Stimulated activated CD4-positive, alpha-beta T cell treated with anti-CD3 and anti-CD28 coated beads, Interleukin-1b, Interleukin-23, amount 100 ng/mL, for 48 hours (primary cell): ENCODE measurements at regions not wholly inside any gene's neighbourhood (a gene's known extent, or its start where the extent isn't known, plus 50 kb on each side); places are given as distances from the start of the nearest gene placed in this dataset.
A peak's percentile ranks its signal among the peaks of the same experiment; 100 is the strongest.
"Not testable (repeated sequence)": the region's sequence is repeated elsewhere in the genome, so short reads cannot be mapped to it uniquely, and the experiment has no call there.

Experiments
- DNase-seq: peaks from one replicate; pipeline ENCODE4 v3.0.0-alpha.2; 2020

GRCh38 chr16:46519063-46519462, 102.1 kb downstream of the SHCBP1 start:
- no peak for DNase-seq

DNA sequence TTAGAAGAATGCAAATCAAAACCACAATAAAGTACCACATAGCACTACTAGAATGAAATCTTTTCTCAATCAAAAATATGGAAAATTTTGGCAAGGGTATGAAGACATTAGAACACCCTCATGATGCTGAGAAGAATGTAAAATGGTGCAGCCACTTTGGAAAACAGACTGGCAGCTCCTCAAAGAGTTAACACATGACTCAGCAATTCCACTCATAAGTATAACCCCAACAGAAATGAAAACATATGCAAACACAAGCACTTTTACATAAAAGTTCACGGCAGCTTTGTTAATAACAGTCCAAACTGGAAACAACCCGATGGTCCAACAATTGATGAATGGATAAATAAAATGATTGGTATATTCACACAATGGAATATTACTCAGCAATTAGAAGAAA, 124.5 kb downstream of the SHCBP1 start:
- DNase-seq, result no peak

DNA sequence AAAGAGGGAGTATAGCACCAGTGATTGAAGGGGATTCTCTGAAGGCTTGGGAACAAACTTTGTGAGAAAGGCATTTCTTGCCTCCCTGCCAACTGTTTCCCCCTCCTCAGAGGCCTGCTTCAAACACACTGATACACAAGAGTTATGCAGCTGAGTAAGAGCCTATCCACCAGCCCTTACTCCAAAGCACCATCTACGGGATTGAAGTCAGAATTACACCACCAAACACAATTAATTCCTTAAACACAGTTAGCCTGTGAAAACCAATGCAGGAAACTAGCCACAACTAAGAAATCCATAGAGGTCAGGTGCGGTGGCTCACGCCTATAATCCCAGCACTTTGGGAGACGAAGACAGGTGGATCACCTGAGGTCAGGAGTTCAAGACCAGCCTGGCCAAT, 138.3 kb downstream of the SHCBP1 start:
- no peak for DNase-seq

GRCh38 chr16:46466239-46466638, 154.9 kb downstream of the SHCBP1 start:
- DNase-seq, result no peak

DNA sequence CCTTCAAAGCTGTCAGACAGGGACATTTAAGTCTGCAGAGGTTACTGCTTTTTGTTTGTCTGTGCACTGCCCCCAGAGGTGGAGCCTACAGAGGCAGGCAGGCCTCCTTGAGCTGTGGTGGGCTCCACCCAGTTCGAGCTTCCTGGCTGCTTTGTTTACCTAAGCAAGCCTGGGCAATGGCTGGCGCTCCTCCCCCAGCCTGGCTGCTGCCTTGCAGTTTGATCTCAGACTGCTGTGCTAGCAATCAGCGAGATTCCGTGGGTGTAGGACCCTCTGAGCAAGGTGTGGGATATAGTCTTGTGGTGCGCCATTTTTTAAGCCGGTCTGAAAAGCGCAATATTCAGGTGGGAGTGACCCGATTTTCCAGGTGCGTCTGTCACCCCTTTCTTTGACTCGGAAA, 166.4 kb downstream of the SHCBP1 start:
- not testable (repeated sequence) for DNase-seq

DNA sequence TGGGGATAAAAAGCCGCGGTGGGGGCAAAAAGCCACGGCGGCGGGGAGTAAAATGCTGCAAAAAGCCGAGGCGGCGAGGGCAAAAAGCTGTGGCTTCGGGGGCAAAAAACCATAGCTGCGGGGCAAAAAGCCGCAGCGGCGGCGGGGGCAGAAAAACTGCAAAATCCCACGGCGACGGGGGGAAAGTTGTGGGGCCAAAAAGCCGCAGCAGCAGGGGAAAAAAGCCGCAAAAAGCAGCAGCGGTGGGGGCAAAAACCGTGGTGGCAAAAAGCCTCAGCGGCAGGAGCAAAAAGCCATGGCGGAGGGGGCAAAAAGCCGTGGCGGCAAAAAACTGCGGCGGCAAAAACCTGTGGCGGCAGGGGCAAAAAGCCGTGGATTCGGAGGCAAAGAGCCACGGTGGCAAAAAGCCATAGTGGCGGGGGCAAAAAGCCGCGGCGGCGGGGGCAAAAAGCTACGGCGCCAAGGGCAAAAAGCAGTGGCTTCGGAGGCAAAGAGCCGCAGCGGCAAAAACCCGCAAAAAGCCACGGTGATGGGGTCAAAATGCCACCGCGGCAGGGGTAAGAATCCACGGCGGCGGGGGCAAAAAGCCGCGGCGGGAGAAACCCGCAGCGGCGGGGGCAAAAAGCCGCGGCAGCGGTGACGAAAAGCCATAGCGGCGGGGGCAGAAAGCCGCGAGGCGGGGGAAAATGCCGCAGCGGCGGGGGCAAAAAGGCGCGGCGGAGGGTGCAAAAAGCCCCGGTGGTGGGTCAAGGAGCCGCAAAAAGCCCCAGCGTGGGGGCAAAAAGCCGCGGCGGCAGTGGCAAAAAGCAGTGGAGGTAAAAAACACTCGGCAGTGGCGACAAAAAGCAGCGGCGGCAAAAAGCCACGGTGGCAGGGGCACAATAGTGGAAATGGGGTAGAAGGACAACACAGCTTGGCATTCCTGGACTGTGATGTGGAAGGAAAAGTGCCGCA, 192.8 kb downstream of the SHCBP1 start:
- DNase-seq, result no peak

DNA sequence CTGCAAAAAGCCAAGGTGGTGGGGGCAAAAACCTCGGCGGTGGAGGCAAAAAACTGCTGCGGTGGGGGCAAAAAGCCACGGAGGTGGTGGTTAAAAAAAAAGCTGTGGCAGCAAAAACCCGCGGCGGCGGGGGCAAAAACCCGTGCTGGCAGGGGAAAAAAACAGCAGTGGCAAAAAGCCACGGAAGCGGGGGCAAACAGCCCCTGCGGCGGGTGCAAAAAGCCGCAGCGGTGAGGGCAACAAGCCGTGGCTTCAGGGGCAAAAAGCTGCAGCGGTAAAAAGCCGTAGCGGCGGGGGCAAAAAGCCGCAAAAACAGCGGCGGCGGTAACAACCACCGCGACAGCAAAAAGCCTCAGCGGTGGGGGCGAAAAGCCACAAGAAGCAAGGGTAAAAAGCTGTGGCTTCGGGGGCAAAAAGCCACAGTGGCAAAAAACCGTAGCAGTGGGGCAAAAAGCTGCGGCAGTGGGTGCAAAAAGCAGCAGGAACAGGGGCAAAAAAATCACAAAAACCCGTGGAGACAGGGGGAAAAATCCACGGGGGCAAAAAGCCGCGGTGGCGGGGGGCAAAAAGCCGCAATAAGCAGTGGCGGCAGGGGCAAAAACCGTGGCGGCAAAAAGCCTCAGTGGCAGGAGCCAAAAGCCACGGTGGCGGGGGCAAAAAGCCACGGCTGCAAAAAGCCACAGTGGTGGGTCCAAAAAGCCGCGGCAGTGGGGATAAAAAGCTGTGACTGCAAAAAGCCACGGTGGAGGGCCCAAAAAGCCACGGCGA, 193.7 kb downstream of the SHCBP1 start:
- DNase-seq, result no peak

- no peak for DNase-seq
Observed at GRCh38 chr16:46426336-46426735, 194.8 kb downstream of the SHCBP1 start.

DNA sequence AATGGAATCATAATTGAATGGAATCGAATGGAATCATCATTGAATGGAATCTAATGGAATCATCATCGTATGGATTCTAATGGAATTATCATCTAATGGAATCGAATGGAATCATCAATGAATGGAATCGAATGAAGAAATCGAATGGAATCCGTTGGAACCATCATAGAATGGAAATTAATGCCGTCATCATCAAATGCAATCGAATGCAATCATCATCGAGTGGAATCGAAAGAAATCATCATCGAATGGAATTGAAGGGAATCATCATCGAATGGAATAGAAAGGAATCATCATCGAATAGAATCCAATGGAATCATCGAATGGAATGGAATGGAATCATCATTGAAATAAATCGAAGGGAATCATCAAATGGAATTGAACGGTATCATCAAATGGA, 217.2 kb downstream of the SHCBP1 start:
- no peak for DNase-seq

DNA sequence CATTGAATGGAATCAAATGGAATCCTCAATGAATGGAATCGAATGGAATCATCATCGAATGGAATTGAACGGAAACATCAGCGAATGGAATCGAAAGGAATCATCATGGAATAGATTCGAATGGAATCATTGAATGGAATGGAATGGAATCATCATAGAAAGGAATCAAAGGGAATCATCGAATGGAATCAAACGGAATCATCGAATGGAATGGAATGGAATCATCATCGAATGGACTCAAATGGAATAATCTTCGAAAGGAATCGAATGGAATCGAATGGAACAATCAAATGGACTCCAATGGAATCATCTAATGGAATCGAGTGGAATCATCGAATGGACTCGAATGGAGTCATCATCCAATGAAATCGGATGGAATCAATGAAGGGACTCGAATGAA, 222.6 kb downstream of the SHCBP1 start:
- not testable (repeated sequence) for DNase-seq

DNA sequence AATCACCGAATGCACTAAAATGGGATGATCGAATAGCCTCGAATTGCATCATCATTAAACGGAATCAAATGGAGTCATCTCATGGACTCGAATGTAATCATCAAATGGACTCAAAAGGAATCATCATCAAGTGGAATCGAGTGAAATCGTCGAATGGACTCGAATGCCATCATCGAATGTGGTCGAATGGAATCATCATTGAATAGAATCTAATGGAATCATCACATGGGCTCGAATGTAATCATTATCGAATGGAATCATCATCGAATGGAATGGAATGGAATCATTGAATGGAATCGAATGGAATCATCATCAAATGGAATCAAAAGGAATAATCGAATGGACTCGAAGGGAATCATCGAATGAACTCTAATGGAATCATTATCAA, 224.3 kb downstream of the SHCBP1 start:
- DNase-seq, result not testable (repeated sequence)

GRCh38 chr16:46396131-46396882, 224.9 kb downstream of the SHCBP1 start:
- DNase-seq, result not testable (repeated sequence)

DNA sequence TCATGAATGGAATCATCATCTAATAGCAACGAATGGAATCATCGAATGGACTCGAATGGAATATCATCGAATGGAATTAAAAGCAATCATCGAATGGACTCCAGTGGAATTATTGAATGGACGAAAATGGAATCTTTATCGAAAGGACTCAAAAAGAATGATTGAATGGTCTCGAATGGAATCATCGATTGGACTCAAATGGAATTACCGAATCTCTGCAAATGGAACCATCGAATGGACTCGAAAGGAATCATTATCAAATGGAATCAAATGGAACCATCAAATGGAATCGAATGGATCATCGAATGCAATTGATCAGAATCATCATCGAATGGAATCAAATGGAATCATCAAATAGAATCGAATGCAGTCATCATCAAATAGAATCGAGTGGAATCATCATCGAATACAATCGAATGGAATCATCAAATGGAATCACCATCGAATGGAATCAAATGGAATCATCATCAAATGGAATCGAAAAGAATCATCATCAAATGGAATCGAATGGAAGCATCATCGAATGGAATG, 225.7 kb downstream of the SHCBP1 start:
- not testable (repeated sequence) for DNase-seq

GRCh38 chr16:46394963-46395362, 226.2 kb downstream of the SHCBP1 start:
- DNase-seq, result not testable (repeated sequence)

DNA sequence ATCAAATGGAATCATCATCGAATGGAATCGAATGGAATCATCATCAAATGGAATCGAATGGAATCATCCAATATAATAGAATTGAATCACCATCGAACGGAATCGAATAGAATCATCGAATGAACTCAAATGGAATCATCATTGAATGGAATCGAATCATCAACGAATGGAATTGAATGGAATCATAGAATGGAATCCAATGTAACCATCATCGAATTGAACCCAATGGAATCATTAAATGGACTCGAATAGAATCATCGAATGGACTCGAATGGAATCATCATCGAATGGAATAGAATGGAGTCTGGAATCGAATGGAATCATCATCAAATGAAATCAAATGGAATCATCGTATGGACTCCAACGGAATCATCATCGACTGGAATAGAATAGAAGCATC, 227.0 kb downstream of the SHCBP1 start:
- not testable (repeated sequence) for DNase-seq

DNA sequence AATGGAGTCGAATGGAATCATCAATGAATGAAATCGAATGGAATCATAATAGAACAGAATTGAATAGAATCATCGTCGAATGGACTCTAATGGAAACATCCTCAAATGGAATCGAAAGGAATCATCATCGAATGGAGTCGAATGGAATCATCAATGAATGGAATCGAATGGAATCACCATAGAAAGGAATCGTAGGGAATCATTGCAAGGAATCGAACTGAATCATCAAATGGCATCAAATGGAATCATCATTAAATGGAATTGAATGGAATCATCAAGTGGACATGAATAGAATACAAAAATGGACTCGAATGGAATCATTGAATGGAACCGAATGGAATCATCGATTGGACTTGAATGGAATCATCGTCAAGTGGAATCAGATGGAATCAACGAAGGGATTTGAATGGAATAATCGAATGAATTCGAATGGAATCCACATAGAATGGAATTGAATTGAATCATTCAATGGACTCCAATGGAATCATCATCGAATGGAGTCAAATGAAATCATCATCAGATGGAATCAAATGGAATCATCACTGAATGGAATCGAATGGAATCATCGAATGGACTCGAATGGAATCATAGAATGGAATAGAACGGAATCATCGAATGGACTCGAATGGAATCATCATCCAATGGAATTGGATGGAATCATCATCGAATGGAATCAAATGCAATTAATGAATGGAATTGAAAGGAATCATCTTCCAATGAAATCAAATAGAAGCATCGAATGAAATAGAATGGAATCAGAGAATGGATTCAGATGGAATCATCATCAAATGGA, 228.1 kb downstream of the SHCBP1 start:
- not testable (repeated sequence) for DNase-seq

DNA sequence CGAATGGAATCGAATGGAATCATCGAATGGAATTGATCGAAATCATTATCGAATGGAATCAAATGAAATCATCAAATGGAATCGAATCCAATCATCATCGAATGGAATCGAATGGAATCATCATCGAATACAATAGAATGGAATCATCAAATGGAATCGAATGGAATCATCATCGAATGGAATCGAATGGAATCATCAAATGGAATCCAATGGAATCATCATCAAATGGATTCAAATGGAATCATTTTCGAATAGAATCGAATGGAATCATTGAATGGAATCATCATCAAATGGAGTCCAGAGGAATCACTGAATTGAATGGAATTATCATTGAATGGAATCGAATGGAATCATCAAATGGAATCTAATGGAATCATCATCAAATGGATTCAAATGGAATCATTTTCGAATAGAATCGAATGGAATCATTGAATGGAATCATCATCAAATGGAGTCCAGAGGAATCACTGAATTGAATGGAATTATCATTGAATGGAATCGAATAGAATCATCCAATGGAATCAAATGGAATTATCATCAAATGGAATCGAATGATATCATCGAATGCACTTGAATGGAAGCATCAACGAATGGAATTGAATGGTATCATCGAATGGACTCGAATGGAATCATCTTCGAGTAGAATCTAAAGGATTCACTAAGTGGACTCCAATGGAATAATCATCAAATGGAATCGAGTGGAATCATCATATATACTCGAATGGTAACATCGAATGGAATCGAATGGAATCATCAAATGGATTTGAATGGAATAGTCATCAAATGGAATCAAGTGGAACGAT, 230.3 kb downstream of the SHCBP1 start:
- not testable (repeated sequence) for DNase-seq

GRCh38 chr16:46389561-46390041, 231.6 kb downstream of the SHCBP1 start:
- peak; percentile 51 for DNase-seq

- DNase-seq, result not testable (repeated sequence)
Observed at GRCh38 chr16:46388939-46389491, 232.2 kb downstream of the SHCBP1 start.

DNA sequence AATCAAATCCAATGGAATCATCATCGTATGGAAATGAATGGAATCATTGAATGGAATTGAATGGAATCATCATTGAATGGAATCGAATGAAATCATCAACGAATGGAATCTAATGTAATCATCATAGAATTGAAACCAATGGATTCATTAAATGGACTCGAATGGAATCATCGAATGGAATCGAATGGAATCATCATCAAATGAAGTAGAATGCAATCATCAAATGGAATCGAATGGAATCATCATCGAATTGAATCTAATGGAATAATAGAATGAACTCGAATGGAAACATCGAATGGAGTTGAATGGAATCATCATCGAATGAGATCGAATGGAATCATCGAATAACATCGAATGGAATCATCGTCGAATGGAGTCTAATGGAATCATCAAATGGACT, 232.8 kb downstream of the SHCBP1 start:
- not testable (repeated sequence) for DNase-seq

DNA sequence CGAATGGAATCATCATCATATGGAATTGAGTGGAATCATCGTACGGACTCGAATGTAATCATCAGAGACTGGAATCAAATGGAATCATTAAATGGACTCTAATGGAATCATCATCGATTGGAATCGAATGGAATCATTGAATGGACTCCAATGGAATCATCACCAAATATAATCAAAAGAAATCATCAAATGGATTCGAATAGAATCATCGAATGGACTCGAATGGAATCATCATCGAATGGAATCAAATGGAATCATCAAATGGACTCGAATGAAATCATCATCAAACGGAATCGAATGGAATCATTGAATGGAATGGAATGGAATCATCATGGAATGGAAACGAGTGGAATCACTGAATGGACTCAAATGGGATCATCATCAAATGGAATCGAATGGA, 233.5 kb downstream of the SHCBP1 start:
- DNase-seq, result peak; percentile 27
